H1 (cell line): ENCODE measurements at regions not wholly inside any gene's neighbourhood (a gene's known extent, or its start where the extent isn't known, plus 50 kb on each side); places are given as distances from the start of the nearest gene placed in this dataset.

Experiments used
- MAFK ChIP-seq: IDR thresholded peaks from 2 replicates; pipeline ENCODE4 v1.6.1; 2012; ENCODE audit warnings: low read depth, mild to moderate bottlenecking, improper control_type of control experiment, low read length

GRCh38 chr1:43054961-43055360, 96.3 kb upstream of the SLC2A1 start (continued):
- TF ChIP-seq MAFK = no peak
